SK-N-SH treated with all-trans-retinoic acid at 6 μM for 48 hours (cell line): ENCODE measurements at regions not wholly inside any gene's neighbourhood (a gene's known extent, or its start where the extent isn't known, plus 50 kb on each side); places are given as distances from the start of the nearest gene placed in this dataset.

Source experiments
- ATAC-seq: fragments of 200-7000 bp; cut with Tn5 transposase; 3 replicates; pipeline ENCODE4 v1.9.1; 2020; ENCODE audit warnings: mild to moderate bottlenecking, moderate library complexity
- ARNTL ChIP-seq: fragments of 450-650 bp; formaldehyde crosslinking; IDR thresholded peaks from 2 replicates; pipeline ENCODE4 v1.5.0; 2020; ENCODE audit warnings: low read depth, mild to moderate bottlenecking, moderate library complexity, borderline replicate concordance
- BACH2 ChIP-seq: fragments of 250-450 bp; sonication (Bioruptor Pico); IDR thresholded peaks from 2 replicates; pipeline ENCODE4 v1.9.0; 2021; ENCODE audit warnings: mild to moderate bottlenecking, borderline replicate concordance
- ESRRG ChIP-seq: fragments of 250-450 bp; sonication (Bioruptor Pico); IDR thresholded peaks from 2 replicates; pipeline ENCODE4 v1.6.1; 2021; ENCODE audit warnings: mild to moderate bottlenecking
- ISL1 ChIP-seq: fragments of 250-450 bp; sonication (Bioruptor Pico); IDR thresholded peaks from 2 replicates; pipeline ENCODE4 v2.1.2; 2022; ENCODE audit warnings: mild to moderate bottlenecking, moderate library complexity
- OSR1 ChIP-seq: fragments of 250-450 bp; sonication (Bioruptor Pico); IDR thresholded peaks from 2 replicates; pipeline ENCODE4 v1.8.0; 2022; ENCODE audit warnings: moderate library complexity, mild to moderate bottlenecking, inconsistent platforms
- PPARA ChIP-seq: fragments of 250-450 bp; sonication (Bioruptor Pico); IDR thresholded peaks from 2 replicates; pipeline ENCODE4 v1.5.0; 2020; ENCODE audit warnings: mild to moderate bottlenecking, borderline replicate concordance
- RARB ChIP-seq: fragments of 250-450 bp; sonication (Bioruptor Pico); IDR thresholded peaks from 2 replicates; pipeline ENCODE4 v1.8.0; 2021; ENCODE audit warnings: mild to moderate bottlenecking, moderate library complexity
- TCF4 ChIP-seq: fragments of 250-450 bp; sonication (Bioruptor Pico); IDR thresholded peaks from 2 replicates; pipeline ENCODE4 v1.8.0; 2021; ENCODE audit warnings: mild to moderate bottlenecking, moderate library complexity, borderline replicate concordance
- ZC3H10 ChIP-seq: fragments of 250-450 bp; sonication (Bioruptor Pico); IDR thresholded peaks from 2 replicates; pipeline ENCODE4 v1.5.1; 2021; ENCODE audit warnings: mild to moderate bottlenecking, moderate library complexity
- ZFP3 ChIP-seq: fragments of 250-450 bp; sonication (Bioruptor Pico); IDR thresholded peaks from 2 replicates; pipeline ENCODE4 v1.5.0; 2020; ENCODE audit warnings: mild to moderate bottlenecking, moderate library complexity
- ZFP30 ChIP-seq: fragments of 450-650 bp; formaldehyde crosslinking; IDR thresholded peaks from 2 replicates; pipeline ENCODE4 v1.5.0; 2022; ENCODE audit warnings: mild to moderate bottlenecking, moderate library complexity
- ZNF565 ChIP-seq: fragments of 450-650 bp; formaldehyde crosslinking; conservative IDR thresholded peaks from 2 replicates; pipeline ENCODE4 v1.5.0; 2020; ENCODE audit warnings: low read depth, mild to moderate bottlenecking, moderate library complexity
- ZNF70 ChIP-seq: fragments of 450-650 bp; formaldehyde crosslinking; IDR thresholded peaks from 2 replicates; pipeline ENCODE4 v1.5.0; 2020; ENCODE audit warnings: mild to moderate bottlenecking, moderate library complexity
- ZNF8 ChIP-seq: fragments of 450-650 bp; formaldehyde crosslinking; IDR thresholded peaks from 2 replicates; pipeline ENCODE4 v1.5.0; 2020; ENCODE audit warnings: mild to moderate bottlenecking, moderate library complexity
- TF ChIP-seq, protein P1 (sequence below): fragments of 250-450 bp; sonication (Bioruptor Pico); IDR thresholded peaks from 2 replicates; pipeline ENCODE4 v1.5.0; 2020; ENCODE audit warnings: mild to moderate bottlenecking, moderate library complexity
- TF ChIP-seq, protein P2 (sequence below): fragments of 250-450 bp; sonication (Bioruptor Pico); IDR thresholded peaks from 2 replicates; pipeline ENCODE4 v1.8.0; 2021; ENCODE audit warnings: low read depth, mild to moderate bottlenecking, moderate library complexity, borderline replicate concordance
- TF ChIP-seq, protein P3 (sequence below): fragments of 250-450 bp; sonication (Bioruptor Pico); IDR thresholded peaks from 2 replicates; pipeline ENCODE4 v1.5.1; 2020; ENCODE audit warnings: low read depth, mild to moderate bottlenecking, moderate library complexity
- TF ChIP-seq, protein P4 (sequence below): fragments of 250-450 bp; sonication (Bioruptor Pico); IDR thresholded peaks from 2 replicates; pipeline ENCODE4 v1.8.0; 2020; ENCODE audit warnings: mild to moderate bottlenecking, moderate library complexity, borderline replicate concordance

DNA sequence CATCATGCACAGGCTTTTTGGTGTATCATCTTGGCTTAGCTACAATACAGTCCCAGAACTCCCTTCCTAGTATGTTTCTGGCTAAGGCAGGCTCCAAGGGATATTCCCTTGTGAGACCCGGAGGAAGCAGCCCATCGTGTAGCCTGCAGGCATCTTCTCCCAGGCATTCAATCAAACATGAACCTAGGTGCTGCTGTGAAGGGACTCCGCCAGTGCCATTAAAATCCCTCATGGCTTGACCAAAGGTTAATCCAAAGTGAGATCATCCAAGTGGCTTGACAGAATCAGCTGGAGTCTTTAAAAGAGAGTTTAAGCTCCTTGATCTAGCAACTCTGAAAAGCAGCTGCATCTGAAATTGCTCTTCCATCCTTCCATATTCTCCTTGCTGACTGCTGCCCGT lies 333.9 kb downstream of the DIRAS2 start:
- no peak for ATAC-seq
- TF ChIP-seq ZNF565 = no peak
- no peak for TF ChIP-seq TCF4 (CRISPR knock-in tag)
- TF ChIP-seq OSR1 = no peak
- TF ChIP-seq, protein P1, sequence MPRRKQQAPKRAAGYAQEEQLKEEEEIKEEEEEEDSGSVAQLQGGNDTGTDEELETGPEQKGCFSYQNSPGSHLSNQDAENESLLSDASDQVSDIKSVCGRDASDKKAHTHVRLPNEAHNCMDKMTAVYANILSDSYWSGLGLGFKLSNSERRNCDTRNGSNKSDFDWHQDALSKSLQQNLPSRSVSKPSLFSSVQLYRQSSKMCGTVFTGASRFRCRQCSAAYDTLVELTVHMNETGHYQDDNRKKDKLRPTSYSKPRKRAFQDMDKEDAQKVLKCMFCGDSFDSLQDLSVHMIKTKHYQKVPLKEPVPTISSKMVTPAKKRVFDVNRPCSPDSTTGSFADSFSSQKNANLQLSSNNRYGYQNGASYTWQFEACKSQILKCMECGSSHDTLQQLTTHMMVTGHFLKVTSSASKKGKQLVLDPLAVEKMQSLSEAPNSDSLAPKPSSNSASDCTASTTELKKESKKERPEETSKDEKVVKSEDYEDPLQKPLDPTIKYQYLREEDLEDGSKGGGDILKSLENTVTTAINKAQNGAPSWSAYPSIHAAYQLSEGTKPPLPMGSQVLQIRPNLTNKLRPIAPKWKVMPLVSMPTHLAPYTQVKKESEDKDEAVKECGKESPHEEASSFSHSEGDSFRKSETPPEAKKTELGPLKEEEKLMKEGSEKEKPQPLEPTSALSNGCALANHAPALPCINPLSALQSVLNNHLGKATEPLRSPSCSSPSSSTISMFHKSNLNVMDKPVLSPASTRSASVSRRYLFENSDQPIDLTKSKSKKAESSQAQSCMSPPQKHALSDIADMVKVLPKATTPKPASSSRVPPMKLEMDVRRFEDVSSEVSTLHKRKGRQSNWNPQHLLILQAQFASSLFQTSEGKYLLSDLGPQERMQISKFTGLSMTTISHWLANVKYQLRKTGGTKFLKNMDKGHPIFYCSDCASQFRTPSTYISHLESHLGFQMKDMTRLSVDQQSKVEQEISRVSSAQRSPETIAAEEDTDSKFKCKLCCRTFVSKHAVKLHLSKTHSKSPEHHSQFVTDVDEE (CRISPR knock-in tag) = no peak
- TF ChIP-seq ESRRG (CRISPR knock-in tag) = no peak
- TF ChIP-seq ZFP30 = no peak
- no peak for TF ChIP-seq ZNF70

DNA sequence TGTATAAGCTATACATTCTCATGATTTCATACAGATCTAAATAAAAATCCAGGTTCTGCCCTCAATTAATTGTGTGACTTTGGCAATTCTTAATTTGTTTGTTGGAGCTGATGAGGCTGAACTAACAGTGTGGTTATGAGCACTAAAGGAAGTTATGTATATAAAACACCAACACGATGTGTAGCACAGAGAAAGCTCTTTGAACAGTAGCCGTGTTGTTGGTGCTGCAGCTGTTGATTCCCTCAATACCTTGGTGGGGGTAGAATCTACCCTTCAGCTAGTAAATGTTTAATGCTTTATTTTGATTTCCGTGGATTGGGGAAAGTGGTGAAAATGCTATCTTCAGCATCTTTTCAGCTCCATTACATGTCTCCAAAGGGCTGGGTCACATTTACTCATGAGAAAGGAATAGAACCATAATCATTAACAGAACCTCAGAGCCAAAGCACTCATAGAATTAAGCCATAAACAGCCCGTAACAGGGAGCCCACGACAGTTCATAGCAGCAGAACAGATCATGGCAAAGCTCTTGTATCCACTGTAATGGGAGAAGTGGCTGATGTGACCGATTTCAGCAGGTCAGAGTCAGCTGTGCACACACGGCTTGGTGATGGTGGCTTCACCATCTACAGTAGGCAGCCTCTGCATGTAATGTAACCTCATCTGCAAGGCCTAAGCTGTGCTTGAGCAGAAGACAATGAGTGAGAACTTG lies 332.7 kb downstream of the DIRAS2 start:
- TF ChIP-seq ARNTL = no peak
- TF ChIP-seq RARB (CRISPR knock-in tag) = no peak
- TF ChIP-seq, protein P2, sequence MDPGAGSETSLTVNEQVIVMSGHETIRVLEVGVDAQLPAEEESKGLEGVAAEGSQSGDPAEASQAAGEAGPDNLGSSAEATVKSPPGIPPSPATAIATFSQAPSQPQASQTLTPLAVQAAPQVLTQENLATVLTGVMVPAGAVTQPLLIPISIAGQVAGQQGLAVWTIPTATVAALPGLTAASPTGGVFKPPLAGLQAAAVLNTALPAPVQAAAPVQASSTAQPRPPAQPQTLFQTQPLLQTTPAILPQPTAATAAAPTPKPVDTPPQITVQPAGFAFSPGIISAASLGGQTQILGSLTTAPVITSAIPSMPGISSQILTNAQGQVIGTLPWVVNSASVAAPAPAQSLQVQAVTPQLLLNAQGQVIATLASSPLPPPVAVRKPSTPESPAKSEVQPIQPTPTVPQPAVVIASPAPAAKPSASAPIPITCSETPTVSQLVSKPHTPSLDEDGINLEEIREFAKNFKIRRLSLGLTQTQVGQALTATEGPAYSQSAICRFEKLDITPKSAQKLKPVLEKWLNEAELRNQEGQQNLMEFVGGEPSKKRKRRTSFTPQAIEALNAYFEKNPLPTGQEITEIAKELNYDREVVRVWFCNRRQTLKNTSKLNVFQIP (CRISPR knock-in tag) = no peak
- TF ChIP-seq ZC3H10 = no peak
- TF ChIP-seq, protein P3, sequence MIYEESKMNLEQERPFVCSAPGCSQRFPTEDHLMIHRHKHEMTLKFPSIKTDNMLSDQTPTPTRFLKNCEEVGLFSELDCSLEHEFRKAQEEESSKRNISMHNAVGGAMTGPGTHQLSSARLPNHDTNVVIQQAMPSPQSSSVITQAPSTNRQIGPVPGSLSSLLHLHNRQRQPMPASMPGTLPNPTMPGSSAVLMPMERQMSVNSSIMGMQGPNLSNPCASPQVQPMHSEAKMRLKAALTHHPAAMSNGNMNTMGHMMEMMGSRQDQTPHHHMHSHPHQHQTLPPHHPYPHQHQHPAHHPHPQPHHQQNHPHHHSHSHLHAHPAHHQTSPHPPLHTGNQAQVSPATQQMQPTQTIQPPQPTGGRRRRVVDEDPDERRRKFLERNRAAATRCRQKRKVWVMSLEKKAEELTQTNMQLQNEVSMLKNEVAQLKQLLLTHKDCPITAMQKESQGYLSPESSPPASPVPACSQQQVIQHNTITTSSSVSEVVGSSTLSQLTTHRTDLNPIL (CRISPR knock-in tag) = no peak
- no peak for TF ChIP-seq ZNF70
- TF ChIP-seq PPARA (CRISPR knock-in tag) = no peak
- no peak for TF ChIP-seq ZNF8 (CRISPR knock-in tag)
- no peak for TF ChIP-seq ZFP3 (CRISPR knock-in tag)
- TF ChIP-seq, protein P4, sequence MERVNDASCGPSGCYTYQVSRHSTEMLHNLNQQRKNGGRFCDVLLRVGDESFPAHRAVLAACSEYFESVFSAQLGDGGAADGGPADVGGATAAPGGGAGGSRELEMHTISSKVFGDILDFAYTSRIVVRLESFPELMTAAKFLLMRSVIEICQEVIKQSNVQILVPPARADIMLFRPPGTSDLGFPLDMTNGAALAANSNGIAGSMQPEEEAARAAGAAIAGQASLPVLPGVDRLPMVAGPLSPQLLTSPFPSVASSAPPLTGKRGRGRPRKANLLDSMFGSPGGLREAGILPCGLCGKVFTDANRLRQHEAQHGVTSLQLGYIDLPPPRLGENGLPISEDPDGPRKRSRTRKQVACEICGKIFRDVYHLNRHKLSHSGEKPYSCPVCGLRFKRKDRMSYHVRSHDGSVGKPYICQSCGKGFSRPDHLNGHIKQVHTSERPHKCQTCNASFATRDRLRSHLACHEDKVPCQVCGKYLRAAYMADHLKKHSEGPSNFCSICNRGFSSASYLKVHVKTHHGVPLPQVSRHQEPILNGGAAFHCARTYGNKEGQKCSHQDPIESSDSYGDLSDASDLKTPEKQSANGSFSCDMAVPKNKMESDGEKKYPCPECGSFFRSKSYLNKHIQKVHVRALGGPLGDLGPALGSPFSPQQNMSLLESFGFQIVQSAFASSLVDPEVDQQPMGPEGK (CRISPR knock-in tag) = no peak
- no peak for ATAC-seq

DNA sequence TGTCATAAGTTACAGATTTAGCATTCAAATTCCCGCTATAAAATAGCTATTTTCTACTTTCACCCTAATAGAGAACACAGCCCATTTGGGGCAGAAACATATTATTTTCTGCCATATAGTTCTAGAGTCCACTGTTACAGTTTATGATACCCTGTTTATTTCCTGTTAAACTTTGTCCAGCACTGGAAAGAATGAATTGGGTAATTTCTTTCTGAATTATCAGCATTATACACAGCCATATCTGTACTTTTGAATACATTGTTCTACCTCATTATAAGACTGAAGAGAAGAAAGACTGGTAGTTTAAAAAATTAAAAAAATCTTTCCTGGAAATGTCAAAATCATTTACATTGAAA lies 332.1 kb downstream of the DIRAS2 start:
- TF ChIP-seq, protein P2 (CRISPR knock-in tag) = no peak
- ATAC-seq = no peak

DNA sequence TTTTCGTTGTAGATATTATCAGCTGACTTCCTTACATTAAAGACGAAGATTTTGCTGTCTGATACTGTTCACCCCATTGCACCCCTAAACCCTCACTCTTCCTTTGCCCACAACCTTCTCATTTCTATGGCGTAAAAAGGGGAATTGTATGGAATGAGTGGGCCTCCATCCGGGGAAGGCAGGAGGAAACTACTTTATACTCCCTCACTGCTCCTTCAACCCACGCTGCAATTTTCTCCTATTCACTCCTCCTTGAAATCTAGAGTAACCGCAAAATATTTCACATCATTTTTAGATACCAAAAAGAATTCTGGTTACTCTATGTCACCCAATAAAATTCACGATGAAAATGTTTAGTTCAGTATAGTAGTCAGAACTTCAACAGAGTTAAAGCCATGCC lies 330.8 kb downstream of the DIRAS2 start:
- no peak for TF ChIP-seq ESRRG (CRISPR knock-in tag)
- TF ChIP-seq OSR1 = no peak
- ATAC-seq = no peak

DNA sequence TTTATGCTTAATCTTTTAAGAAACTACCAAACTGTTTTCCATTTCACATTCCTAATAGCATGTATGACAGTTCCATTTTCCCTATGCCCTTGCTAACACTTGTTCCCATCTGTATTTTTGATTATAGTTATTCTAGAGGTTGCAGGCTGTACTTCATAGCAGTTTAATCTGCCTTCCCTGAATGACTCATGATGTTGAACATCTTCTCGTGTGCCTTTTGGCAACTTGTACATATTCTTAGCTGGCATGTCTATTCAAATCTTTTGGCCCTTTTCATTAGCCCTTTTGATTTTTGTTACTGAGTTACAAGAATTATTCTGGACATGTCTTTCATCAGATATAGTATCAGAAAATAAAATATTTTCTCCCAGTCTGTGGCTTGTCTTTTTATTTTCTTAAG lies 320.3 kb downstream of the DIRAS2 start:
- ATAC-seq = no peak
- TF ChIP-seq ZNF70 = no peak
- TF ChIP-seq ZNF8 (CRISPR knock-in tag) = no peak
- no peak for TF ChIP-seq ZNF565
- no peak for TF ChIP-seq BACH2 (CRISPR knock-in tag)
- no peak for TF ChIP-seq ZC3H10
- no peak for TF ChIP-seq OSR1
- TF ChIP-seq, protein P3 (CRISPR knock-in tag) = no peak
- TF ChIP-seq, protein P1 (CRISPR knock-in tag) = no peak
- no peak for TF ChIP-seq ISL1 (CRISPR knock-in tag)
- no peak for TF ChIP-seq ZFP3 (CRISPR knock-in tag)
- TF ChIP-seq ZFP30 = no peak
- TF ChIP-seq, all 23 proteins: peak for 0
